ENCODE measurements at regions not wholly inside any gene's neighbourhood (a gene's known extent, or its start where the extent isn't known, plus 50 kb on each side); places are given as distances from the start of the nearest gene placed in this dataset.

- no peak overlapping the region for H3K9ac ChIP-seq (ENCODE audit: low read length)
- Mint-ChIP-seq H3K27me3 (no peaks in the 10 kb centered on the region), H3K4me3 (no peak overlapping the region), H3K27ac (no peak overlapping the region), H3K4me1 (no peaks in the 10 kb centered on the region), H3K9me3 (ENCODE audit: insufficient read depth) (no peaks in the 10 kb centered on the region)
- H3K36me3 ChIP-seq (replicated peaks in 1 of 2; ENCODE audit: control extremely low read depth in 1 of 2, control insufficient read depth in 1 of 2, extremely low read depth in 1 of 2, insufficient read depth in 2 of 2, low read length in 1 of 2): no peaks in the 10 kb centered on the region
- TF ChIP-seq CTCF (IDR thresholded peaks at IDR 0.05) (no peak), EZH2 (IDR thresholded peaks at IDR 0.05; ENCODE audit: borderline replicate concordance, insufficient read depth, low read depth, low read length, poor library complexity, severe bottlenecking) (no peak)
- no peak overlapping the region for H2AFZ ChIP-seq (ENCODE audit: insufficient read depth, low read depth, low read length, poor library complexity, severe bottlenecking)
- H3K79me2 ChIP-seq (ENCODE audit: control insufficient read depth, insufficient read depth, low read length): no peaks in the 10 kb centered on the region
- ChIA-PET POLR2A (no interaction called here), CTCF (no interaction called here)
- H3K27ac ChIP-seq (ENCODE audit: low read length in 2 of 2): no peak overlapping the region
- H4K20me1 ChIP-seq (ENCODE audit: control insufficient read depth, insufficient read depth, low read length, poor library complexity, severe bottlenecking): no peaks in the 10 kb centered on the region
- no peaks in the 10 kb centered on the region for H3K4me1 ChIP-seq (ENCODE audit: control insufficient read depth in 2 of 2, insufficient read depth in 2 of 2, low read length in 2 of 2)
- WGBS (ENCODE audit: insufficient coverage): no CpG with 5 or more reads among the region's 2 CpGs
- H3K9me3 ChIP-seq (ENCODE audit: control extremely low read depth in 1 of 3, control insufficient read depth in 2 of 3, insufficient read depth in 1 of 3, low read length in 2 of 3): no peaks in the 10 kb centered on the region
- H3K4me2 ChIP-seq (replicated peaks; ENCODE audit: low read depth, low read length, poor library complexity, severe bottlenecking): no peak overlapping the region
- H3K4me3 ChIP-seq (ENCODE audit: control extremely low read depth in 1 of 5, extremely low read depth in 1 of 5, insufficient read depth in 1 of 5, low read depth in 2 of 5, low read length in 4 of 5): no peak overlapping the region
- H3K27me3 ChIP-seq (replicated peaks in 1 of 4; ENCODE audit: control extremely low read depth in 1 of 4, control insufficient read depth in 3 of 4, insufficient read depth in 4 of 4, low read length in 3 of 4): no peaks in the 10 kb centered on the region
- intact Hi-C loops (cut with micrococcal nuclease): no loop called here
- no peak for ATAC-seq (ENCODE audit: low read depth)
- DNase-seq: no peak
Measured at GRCh38 chr14:42729681-42730080, 1123.0 kb downstream of the LRFN5 start.

GRCh38 chr14:42719391-42719790 is 1112.7 kb downstream of the LRFN5 start:
- H2AFZ ChIP-seq (ENCODE audit: insufficient read depth, low read depth, low read length, poor library complexity, severe bottlenecking): no peak overlapping the region
- Mint-ChIP-seq H3K4me3 (no peak overlapping the region), H3K9me3 (ENCODE audit: insufficient read depth) (no peaks in the 10 kb centered on the region), H3K27me3 (no peaks in the 10 kb centered on the region), H3K27ac (no peak overlapping the region), H3K4me1 (no peaks in the 10 kb centered on the region)
- H4K20me1 ChIP-seq (ENCODE audit: control insufficient read depth, insufficient read depth, low read length, poor library complexity, severe bottlenecking): no peaks in the 10 kb centered on the region
- no peaks in the 10 kb centered on the region for H3K4me1 ChIP-seq (ENCODE audit: control insufficient read depth in 2 of 2, insufficient read depth in 2 of 2, low read length in 2 of 2)
- H3K27me3 ChIP-seq (replicated peaks in 1 of 4; ENCODE audit: control extremely low read depth in 1 of 4, control insufficient read depth in 3 of 4, insufficient read depth in 4 of 4, low read length in 3 of 4): no peaks in the 10 kb centered on the region
- DNase-seq (no peak), ATAC-seq (ENCODE audit: low read depth) (no peak)
- intact Hi-C loops (cut with micrococcal nuclease): no loop called here
- POLR2A ChIA-PET: no interaction called here
- H3K36me3 ChIP-seq (replicated peaks in 1 of 2; ENCODE audit: control extremely low read depth in 1 of 2, control insufficient read depth in 1 of 2, extremely low read depth in 1 of 2, insufficient read depth in 2 of 2, low read length in 1 of 2): no peaks in the 10 kb centered on the region
- WGBS (ENCODE audit: insufficient coverage): no CpG with 5 or more reads among the region's 1 CpG
- TF ChIP-seq EZH2 (IDR thresholded peaks at IDR 0.05; ENCODE audit: borderline replicate concordance, insufficient read depth, low read depth, low read length, poor library complexity, severe bottlenecking) (no peak), CTCF (IDR thresholded peaks at IDR 0.05) (no peak)
- H3K27ac ChIP-seq (ENCODE audit: low read length in 2 of 2): no peak overlapping the region
- H3K79me2 ChIP-seq (ENCODE audit: control insufficient read depth, insufficient read depth, low read length): no peaks in the 10 kb centered on the region
- CTCF ChIA-PET: no interaction called here
- no peaks in the 10 kb centered on the region for H3K9me3 ChIP-seq (ENCODE audit: control extremely low read depth in 1 of 3, control insufficient read depth in 2 of 3, insufficient read depth in 1 of 3, low read length in 2 of 3)
- no peak overlapping the region for H3K4me3 ChIP-seq (ENCODE audit: control extremely low read depth in 1 of 5, extremely low read depth in 1 of 5, insufficient read depth in 1 of 5, low read depth in 2 of 5, low read length in 4 of 5)
- H3K4me2 ChIP-seq (replicated peaks; ENCODE audit: low read depth, low read length, poor library complexity, severe bottlenecking): no peak overlapping the region
- H3K9ac ChIP-seq (ENCODE audit: low read length): no peak overlapping the region

All from B cell (primary cell).